ENCODE measurements at regions not wholly inside any gene's neighbourhood (a gene's known extent, or its start where the extent isn't known, plus 50 kb on each side); places are given as distances from the start of the nearest gene placed in this dataset.

DNA sequence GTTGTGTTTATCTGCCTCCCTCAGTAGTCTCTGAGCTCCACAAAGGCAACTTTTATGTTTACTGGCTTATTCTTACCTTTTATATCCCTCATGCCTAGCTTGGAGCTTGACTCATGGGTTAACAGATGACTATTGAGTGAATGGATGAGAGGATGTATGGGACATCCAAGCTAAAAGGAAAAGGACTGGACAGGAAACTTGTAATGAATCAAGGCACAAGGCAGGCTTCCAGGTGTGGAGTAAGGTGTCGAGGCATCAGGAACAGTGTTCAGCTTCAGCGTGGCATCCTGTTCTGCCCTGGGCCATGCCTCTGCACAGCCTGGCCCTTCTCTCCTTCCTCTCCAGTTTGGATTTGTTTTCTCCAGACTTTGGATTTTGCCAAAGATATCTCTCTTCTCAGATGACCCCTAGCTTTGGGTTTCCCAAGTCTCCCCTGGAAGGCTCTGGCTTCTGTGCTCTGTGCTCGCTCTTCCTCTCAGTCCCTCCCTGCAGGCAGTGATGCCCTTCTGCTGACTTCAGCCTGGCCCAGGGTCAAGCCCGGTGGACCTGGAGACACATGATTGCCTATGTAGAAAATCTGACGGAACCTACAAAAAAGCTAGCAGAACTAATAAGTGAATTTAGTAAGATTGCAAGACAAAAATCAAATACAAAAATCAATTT lies 367.3 kb downstream of the CXCL12 start:
- TF ChIP-seq POLR2A (IDR thresholded peaks at IDR 0.05; ENCODE audit: low read length) (no peak), GATA1 (IDR thresholded peaks at IDR 0.05; ENCODE audit: low read depth, low read length) (no peak)
